B cell (primary cell): ENCODE measurements at regions not wholly inside any gene's neighbourhood (a gene's known extent, or its start where the extent isn't known, plus 50 kb on each side); places are given as distances from the start of the nearest gene placed in this dataset.

ENCODE experiments used
- EZH2 ChIP-seq: IDR thresholded peaks from 2 replicates; pipeline ENCODE4 v1.6.1; 2012; ENCODE audit warnings: borderline replicate concordance, low read depth, mild to moderate bottlenecking, moderate library complexity, low read length; ENCODE audit not compliant: insufficient read depth, poor library complexity, severe bottlenecking
- TF ChIP-seq, protein P1 (sequence below): fragments of 200-600 bp; IDR thresholded peaks from one replicate; pipeline ENCODE4 v1.8.0; 2022; ENCODE audit warnings: antibody characterized with exemption, mild to moderate bottlenecking

GRCh38 chr4:188778905-188779304 is 639.7 kb downstream of the TRIML1 start:
- no peak for TF ChIP-seq EZH2
- TF ChIP-seq, protein P1, sequence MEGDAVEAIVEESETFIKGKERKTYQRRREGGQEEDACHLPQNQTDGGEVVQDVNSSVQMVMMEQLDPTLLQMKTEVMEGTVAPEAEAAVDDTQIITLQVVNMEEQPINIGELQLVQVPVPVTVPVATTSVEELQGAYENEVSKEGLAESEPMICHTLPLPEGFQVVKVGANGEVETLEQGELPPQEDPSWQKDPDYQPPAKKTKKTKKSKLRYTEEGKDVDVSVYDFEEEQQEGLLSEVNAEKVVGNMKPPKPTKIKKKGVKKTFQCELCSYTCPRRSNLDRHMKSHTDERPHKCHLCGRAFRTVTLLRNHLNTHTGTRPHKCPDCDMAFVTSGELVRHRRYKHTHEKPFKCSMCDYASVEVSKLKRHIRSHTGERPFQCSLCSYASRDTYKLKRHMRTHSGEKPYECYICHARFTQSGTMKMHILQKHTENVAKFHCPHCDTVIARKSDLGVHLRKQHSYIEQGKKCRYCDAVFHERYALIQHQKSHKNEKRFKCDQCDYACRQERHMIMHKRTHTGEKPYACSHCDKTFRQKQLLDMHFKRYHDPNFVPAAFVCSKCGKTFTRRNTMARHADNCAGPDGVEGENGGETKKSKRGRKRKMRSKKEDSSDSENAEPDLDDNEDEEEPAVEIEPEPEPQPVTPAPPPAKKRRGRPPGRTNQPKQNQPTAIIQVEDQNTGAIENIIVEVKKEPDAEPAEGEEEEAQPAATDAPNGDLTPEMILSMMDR = no peak
